Breast epithelium (tissue), 4 donors: ENCODE measurements at regions not wholly inside any gene's neighbourhood (a gene's known extent, or its start where the extent isn't known, plus 50 kb on each side); places are given as distances from the start of the nearest gene placed in this dataset.
A peak's percentile ranks its signal among the peaks of the same experiment; 100 is the strongest.
"Not testable (repeated sequence)": the region's sequence is repeated elsewhere in the genome, so short reads cannot be mapped to it uniquely, and the experiment has no call there.

ENCODE experiments used
- DNase-seq, 2 donors: peaks; one replicate each; pipeline ENCODE4 v3.0.0-alpha.2; 2019; ENCODE audit warnings: low spot score in 2 of 2
- H3K27ac ChIP-seq, 2 donors: fragments of 200-600 bp; sonication (generic) in 1 of 2; one replicate each; pipeline ENCODE4 v1.5.1; 2016 to 2019; ENCODE audit warnings: mild to moderate bottlenecking in 1 of 2
- H3K27me3 ChIP-seq, 2 donors: fragments of 200-600 bp; sonication (generic) in 1 of 2; one replicate each; pipeline versions ENCODE4 v1.5.1 to v1.6.0; 2017 to 2019; ENCODE audit warnings: control low read depth in 1 of 2, mild to moderate bottlenecking in 1 of 2
- H3K36me3 ChIP-seq: fragments of 200-600 bp; one replicate; pipeline ENCODE4 v1.5.1; 2019
- H3K4me1 ChIP-seq, 2 donors: fragments of 200-600 bp; sonication (generic); one replicate each; pipeline ENCODE4 v1.5.1; 2016 to 2019; ENCODE audit warnings: control low read depth in 1 of 2
- H3K4me3 ChIP-seq, 3 donors: fragments of 200-600 bp; sonication (generic); 1 replicate in 2 of 3; 2 replicates in 1 of 3; pipeline ENCODE4 v1.5.1; 2016 to 2019; ENCODE audit warnings: mild to moderate bottlenecking in 3 of 3, moderate library complexity in 2 of 3
- H3K9me3 ChIP-seq, 2 donors: fragments of 200-600 bp; sonication (generic) in 1 of 2; one replicate each; pipeline ENCODE4 v1.5.1; 2016 to 2019; ENCODE audit warnings: control low read depth in 1 of 2
- CTCF ChIP-seq, 3 donors: fragments of 450-650 bp; IDR thresholded peaks; one replicate each; pipeline ENCODE4 v1.5.1; 2016 to 2017; ENCODE audit warnings: antibody characterized with exemption in 3 of 3, mild to moderate bottlenecking in 3 of 3, moderate library complexity in 3 of 3
- POLR2A ChIP-seq: fragments of 450-650 bp; IDR thresholded peaks from one replicate; pipeline ENCODE4 v1.6.1; 2016; ENCODE audit warnings: antibody characterized with exemption, mild to moderate bottlenecking, moderate library complexity
- POLR2AphosphoS5 ChIP-seq, 3 donors: sonication (generic); formaldehyde crosslinking; IDR thresholded peaks; one replicate each; pipeline ENCODE4 v1.6.1; 2017; ENCODE audit warnings: antibody characterized with exemption in 3 of 3
- intact Hi-C: fragments of 100-400 bp; cut with DNase I; formaldehyde crosslinking; loops from one replicate; pipeline ENCODE4 v1.15.1; 2023; ENCODE audit warnings: low total_unique reads

DNA sequence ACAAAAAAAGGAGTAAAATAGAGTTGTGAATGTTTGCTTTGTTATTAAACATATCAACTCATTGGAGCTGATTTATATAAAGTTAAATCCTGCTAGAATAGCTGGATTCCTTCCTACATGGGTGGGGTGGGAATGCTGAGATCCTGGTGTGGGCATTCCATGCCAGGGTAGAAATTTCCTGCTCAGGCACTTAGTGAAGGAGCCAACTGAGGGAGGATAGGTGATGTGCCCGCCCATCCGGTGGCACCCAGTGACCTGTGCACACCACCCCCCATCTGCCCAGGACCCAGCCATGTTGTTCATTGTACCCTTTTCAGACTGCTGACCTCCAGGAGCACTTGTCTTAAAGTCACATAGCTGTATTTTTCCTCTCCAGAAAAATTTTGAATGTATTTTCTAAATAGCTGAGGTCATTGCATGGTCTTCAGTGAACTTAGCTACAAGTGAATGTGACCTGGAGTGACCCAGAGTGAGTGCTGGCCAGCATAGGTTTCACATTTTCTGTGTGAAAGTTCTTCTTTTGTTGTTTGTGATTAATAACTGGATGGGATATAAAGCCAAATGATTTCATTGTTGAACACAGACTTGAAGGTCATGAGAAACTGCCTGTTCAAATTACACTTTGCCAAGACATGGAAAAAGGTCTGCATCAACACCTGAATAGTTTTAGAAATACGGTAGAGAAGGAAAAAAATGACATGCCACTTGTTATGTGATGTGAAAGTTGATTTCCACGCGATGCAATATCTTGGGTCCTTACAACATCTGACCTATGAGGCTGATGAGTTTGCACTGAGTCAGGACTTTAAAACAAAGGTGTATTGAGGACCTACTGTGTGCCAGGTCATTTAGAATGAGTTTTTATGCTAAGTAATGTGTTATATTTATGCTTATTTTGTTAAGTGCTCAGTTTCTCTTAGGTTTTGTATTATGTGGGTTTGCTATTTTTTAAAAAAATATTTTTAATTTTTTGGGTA, 77.2 kb downstream of the UTRN start:
- peak overlapping the region; percentile 65 to 77 for H3K27ac ChIP-seq
- peaks cover 0 to 6% of the 10 kb centered on the region in 2 donors for H3K4me1 ChIP-seq
- intact Hi-C loops = no loop called here
- H3K27me3 ChIP-seq = no peaks in the 10 kb centered on the region
- no peak overlapping the region for H3K4me3 ChIP-seq
- H3K36me3 ChIP-seq = no peaks in the 10 kb centered on the region
- no peaks in the 10 kb centered on the region for H3K9me3 ChIP-seq
- no peak for TF ChIP-seq POLR2A
- TF ChIP-seq CTCF (IDR thresholded peaks at IDR 0.05) = no peak
- TF ChIP-seq POLR2AphosphoS5 (IDR thresholded peaks at IDR 0.05) = peak in 1 of 3 donors; percentile 28
- no peak for DNase-seq

GRCh38 chr6:144364208-144364720, 79.1 kb downstream of the UTRN start:
- H3K27ac ChIP-seq = peak overlapping the region; percentile 52 to 68
- H3K36me3 ChIP-seq = no peaks in the 10 kb centered on the region
- no peaks in the 10 kb centered on the region for H3K27me3 ChIP-seq
- TF ChIP-seq POLR2AphosphoS5 (IDR thresholded peaks at IDR 0.05) (no peak), CTCF (IDR thresholded peaks at IDR 0.05) (no peak), POLR2A (no peak)
- peak overlapping the region in 1 of 3 donors; percentile 33 for H3K4me3 ChIP-seq
- DNase-seq = no peak
- intact Hi-C loops = no loop called here
- peaks cover 0 to 6% of the 10 kb centered on the region in 2 donors for H3K4me1 ChIP-seq
- H3K9me3 ChIP-seq = no peaks in the 10 kb centered on the region

- no peaks in the 10 kb centered on the region for H3K36me3 ChIP-seq
- peaks cover 0 to 6% of the 10 kb centered on the region in 2 donors for H3K4me1 ChIP-seq
- H3K4me3 ChIP-seq = peak overlapping the region in 1 of 3 donors; percentile 33
- no peak for DNase-seq
- TF ChIP-seq CTCF (IDR thresholded peaks at IDR 0.05) (no peak), POLR2AphosphoS5 (IDR thresholded peaks at IDR 0.05) (no peak), POLR2A (no peak)
- H3K27ac ChIP-seq = peak overlapping the region; percentile 52 to 68
- H3K9me3 ChIP-seq = no peaks in the 10 kb centered on the region
- intact Hi-C loops = no loop called here
- no peaks in the 10 kb centered on the region for H3K27me3 ChIP-seq
Observed at GRCh38 chr6:144364782-144365181, 79.6 kb downstream of the UTRN start.

DNA sequence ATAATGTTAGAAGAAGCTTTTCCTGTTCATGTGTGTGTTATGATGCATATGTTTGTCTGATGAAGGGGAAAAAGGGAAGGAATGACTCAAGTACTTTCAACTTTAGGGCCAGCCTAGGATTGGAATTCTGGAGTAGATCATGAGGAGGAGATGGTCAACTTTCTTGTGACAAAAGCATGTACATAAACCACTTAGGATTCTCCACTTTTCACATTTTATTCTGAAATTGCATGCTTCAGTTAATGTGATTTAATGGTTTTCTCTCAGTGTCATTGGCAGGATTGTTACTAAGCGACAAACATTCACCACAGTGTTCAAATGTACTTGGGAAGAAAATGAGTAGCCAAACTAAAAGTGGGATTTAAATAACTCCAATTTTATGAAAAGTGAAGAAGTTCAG, 80.1 kb downstream of the UTRN start:
- no peaks in the 10 kb centered on the region for H3K36me3 ChIP-seq
- H3K9me3 ChIP-seq = no peaks in the 10 kb centered on the region
- intact Hi-C loops = no loop called here
- DNase-seq = no peak
- TF ChIP-seq POLR2AphosphoS5 (IDR thresholded peaks at IDR 0.05) (no peak), POLR2A (no peak), CTCF (IDR thresholded peaks at IDR 0.05) (no peak)
- H3K4me1 ChIP-seq = peaks cover 0 to 6% of the 10 kb centered on the region in 2 donors
- H3K27me3 ChIP-seq = no peaks in the 10 kb centered on the region
- no peak overlapping the region for H3K27ac ChIP-seq
- no peak overlapping the region for H3K4me3 ChIP-seq

GRCh38 chr6:144369696-144370095, 84.6 kb downstream of the UTRN start:
- not testable (repeated sequence) for H3K36me3 ChIP-seq, H3K4me1 ChIP-seq, DNase-seq, H3K9me3 ChIP-seq, H3K27ac ChIP-seq, H3K4me3 ChIP-seq, H3K27me3 ChIP-seq
- intact Hi-C loops = loop anchor here (2.0 kb wide), 1 partner anchor 33 kb away; no protein-coding TSS in a partner anchor
